HCT116 (cell line): ENCODE measurements at regions not wholly inside any gene's neighbourhood (a gene's known extent, or its start where the extent isn't known, plus 50 kb on each side); places are given as distances from the start of the nearest gene placed in this dataset.

Experiments used
- CTCF ChIP-seq, 3 experiments: fragments of 200-600 bp in 1 of 3; sonication (generic) in 1 of 3; IDR thresholded peaks in 2 of 3; conservative IDR thresholded peaks in 1 of 3; 2 replicates each; pipeline ENCODE4 v1.5.1; 2012 to 2017; ENCODE audit warnings: low read depth in 2 of 3, low read length in 2 of 3, antibody characterized with exemption in 1 of 3, borderline replicate concordance in 1 of 3, control low read depth in 1 of 3, mild to moderate bottlenecking in 1 of 3, mixed read lengths in 1 of 3, mixed run types in 1 of 3, moderate library complexity in 1 of 3; ENCODE audit not compliant: insufficient read depth in 1 of 3
- EGR1 ChIP-seq: IDR thresholded peaks from 2 replicates; pipeline ENCODE4 v1.6.1; 2012; ENCODE audit warnings: low read depth
- EZH2 ChIP-seq: fragments of 200-600 bp; sonication (generic); IDR thresholded peaks from 2 replicates; pipeline ENCODE4 v1.6.1; 2017; ENCODE audit warnings: antibody characterized with exemption, mixed run types
- RAD21 ChIP-seq: IDR thresholded peaks from 2 replicates; pipeline ENCODE4 v1.6.1; 2012; ENCODE audit warnings: low read depth, mild to moderate bottlenecking
- YY1 ChIP-seq: IDR thresholded peaks from 2 replicates; pipeline ENCODE4 v1.6.1; 2011; ENCODE audit warnings: low read length, low read depth, moderate library complexity, mild to moderate bottlenecking; ENCODE audit not compliant: insufficient replicate concordance; ENCODE audit errors: extremely low read depth
- TF ChIP-seq, protein P1 (sequence below): IDR thresholded peaks from 2 replicates; pipeline ENCODE4 v1.6.1; 2012
- TF ChIP-seq, protein P2 (sequence below): IDR thresholded peaks from 2 replicates; pipeline ENCODE4 v1.6.1; 2011; ENCODE audit warnings: mild to moderate bottlenecking, low read length, moderate library complexity; ENCODE audit not compliant: insufficient replicate concordance; ENCODE audit errors: extremely low read depth

- no peak for TF ChIP-seq CTCF (IDR thresholded peaks at IDR 0.05 in 2 of 3, conservative IDR thresholded peaks at IDR 0.05 in 1 of 3; ENCODE audit: borderline replicate concordance in 1 of 3, insufficient read depth in 1 of 3, low read depth in 2 of 3, low read length in 2 of 3)
- TF ChIP-seq EZH2: no peak
- TF ChIP-seq, protein P1, sequence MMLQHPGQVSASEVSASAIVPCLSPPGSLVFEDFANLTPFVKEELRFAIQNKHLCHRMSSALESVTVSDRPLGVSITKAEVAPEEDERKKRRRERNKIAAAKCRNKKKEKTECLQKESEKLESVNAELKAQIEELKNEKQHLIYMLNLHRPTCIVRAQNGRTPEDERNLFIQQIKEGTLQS: no peak
- no peak for TF ChIP-seq YY1
- TF ChIP-seq, protein P2, sequence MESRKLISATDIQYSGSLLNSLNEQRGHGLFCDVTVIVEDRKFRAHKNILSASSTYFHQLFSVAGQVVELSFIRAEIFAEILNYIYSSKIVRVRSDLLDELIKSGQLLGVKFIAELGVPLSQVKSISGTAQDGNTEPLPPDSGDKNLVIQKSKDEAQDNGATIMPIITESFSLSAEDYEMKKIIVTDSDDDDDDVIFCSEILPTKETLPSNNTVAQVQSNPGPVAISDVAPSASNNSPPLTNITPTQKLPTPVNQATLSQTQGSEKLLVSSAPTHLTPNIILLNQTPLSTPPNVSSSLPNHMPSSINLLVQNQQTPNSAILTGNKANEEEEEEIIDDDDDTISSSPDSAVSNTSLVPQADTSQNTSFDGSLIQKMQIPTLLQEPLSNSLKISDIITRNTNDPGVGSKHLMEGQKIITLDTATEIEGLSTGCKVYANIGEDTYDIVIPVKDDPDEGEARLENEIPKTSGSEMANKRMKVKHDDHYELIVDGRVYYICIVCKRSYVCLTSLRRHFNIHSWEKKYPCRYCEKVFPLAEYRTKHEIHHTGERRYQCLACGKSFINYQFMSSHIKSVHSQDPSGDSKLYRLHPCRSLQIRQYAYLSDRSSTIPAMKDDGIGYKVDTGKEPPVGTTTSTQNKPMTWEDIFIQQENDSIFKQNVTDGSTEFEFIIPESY: no peak
- no peak for TF ChIP-seq EGR1
- no peak for TF ChIP-seq RAD21
These were observed 710.6 kb upstream of the TMEM132C start for GRCh38 chr12:127556231-127556886.
